DMS53 treated with DMSO at 0.1 percent for 48 hours (cell line): ENCODE measurements at regions not wholly inside any gene's neighbourhood (a gene's known extent, or its start where the extent isn't known, plus 50 kb on each side); places are given as distances from the start of the nearest gene placed in this dataset.

Experiments
- DNase-seq: peaks from one replicate; lab custom pipeline; 2025; ENCODE audit not compliant: unreplicated experiment; lab: John Stamatoyannopoulos, UW

GRCh38 chr1:87603626-87604025 lies 274.9 kb downstream of the LMO4 start:
- no peak for DNase-seq

- DNase-seq, result no peak
Observed at GRCh38 chr1:87612956-87613355, 284.3 kb downstream of the LMO4 start.

GRCh38 chr1:87615491-87615890 lies 286.8 kb downstream of the LMO4 start:
- DNase-seq, result no peak

GRCh38 chr1:87615901-87616300 lies 287.2 kb downstream of the LMO4 start:
- DNase-seq, result no peak

GRCh38 chr1:87620807-87621206 lies 292.1 kb downstream of the LMO4 start:
- no peak for DNase-seq

GRCh38 chr1:87629673-87630072 lies 301.0 kb downstream of the LMO4 start:
- DNase-seq, result no peak

GRCh38 chr1:87632232-87632631 lies 303.6 kb downstream of the LMO4 start:
- no peak for DNase-seq

- no peak for DNase-seq
Observed at GRCh38 chr1:87636198-87636892, 307.7 kb downstream of the LMO4 start.

GRCh38 chr1:87638636-87639035 lies 310.0 kb downstream of the LMO4 start:
- no peak for DNase-seq

GRCh38 chr1:87641996-87642395 lies 313.3 kb downstream of the LMO4 start:
- no peak for DNase-seq

GRCh38 chr1:87642581-87643221 lies 314.0 kb downstream of the LMO4 start:
- no peak for DNase-seq

GRCh38 chr1:87644033-87644578 lies 315.4 kb downstream of the LMO4 start:
- no peak for DNase-seq

GRCh38 chr1:87644579-87645190 lies 316.0 kb downstream of the LMO4 start:
- DNase-seq, result no peak

- no peak for DNase-seq
Observed at GRCh38 chr1:87647430-87648177, 318.9 kb downstream of the LMO4 start.

GRCh38 chr1:87648323-87649119 lies 319.8 kb downstream of the LMO4 start:
- no peak for DNase-seq

GRCh38 chr1:87650306-87650705 lies 321.6 kb downstream of the LMO4 start:
- DNase-seq, result no peak

- DNase-seq, result no peak
Observed at GRCh38 chr1:87652176-87652575, 323.5 kb downstream of the LMO4 start.

- no peak for DNase-seq
Observed at GRCh38 chr1:87665151-87665550, 336.5 kb downstream of the LMO4 start.

GRCh38 chr1:87666681-87667080 lies 338.0 kb downstream of the LMO4 start:
- no peak for DNase-seq

- no peak for DNase-seq
Observed at GRCh38 chr1:87669674-87670073, 341.0 kb downstream of the LMO4 start.

GRCh38 chr1:87673309-87673708 lies 344.6 kb downstream of the LMO4 start:
- no peak for DNase-seq
